ENCODE measurements at regions not wholly inside any gene's neighbourhood (a gene's known extent, or its start where the extent isn't known, plus 50 kb on each side); places are given as distances from the start of the nearest gene placed in this dataset.

DNA sequence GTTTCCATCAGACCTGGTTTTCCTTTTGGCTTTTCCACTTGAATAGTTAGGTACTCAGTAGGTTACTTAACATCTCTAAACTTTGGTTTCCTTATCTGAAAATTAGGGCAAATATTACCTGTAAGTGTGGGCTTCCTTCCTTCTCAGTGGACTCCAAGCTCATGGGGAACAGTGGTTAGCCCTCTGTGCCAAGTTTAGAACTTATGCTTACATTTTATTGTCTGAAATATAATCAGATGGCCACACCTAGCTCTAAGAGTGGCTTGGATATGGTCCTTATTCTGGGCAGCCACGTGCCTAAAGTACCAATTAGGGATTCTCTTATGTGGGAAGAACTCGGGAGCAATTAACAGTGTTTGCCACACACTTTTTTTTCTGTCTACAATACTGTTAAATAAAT lies 133.9 kb downstream of the UCHL1 start:
- TF ChIP-seq POLR2AphosphoS5 (IDR thresholded peaks at IDR 0.05; ENCODE audit: insufficient read depth in 1 of 2, low read depth in 1 of 2) (no peak), CTCF (IDR thresholded peaks at IDR 0.05) (no peak)

Data from vagina (tissue), 2 donors.